H1 (cell line): ENCODE measurements at regions not wholly inside any gene's neighbourhood (a gene's known extent, or its start where the extent isn't known, plus 50 kb on each side); places are given as distances from the start of the nearest gene placed in this dataset.

Experiments
- CTCF ChIA-PET: fragments of 300-600 bp; sonication (Branson Sonifier 250); formaldehyde crosslinking; loops from one replicate; lab custom pipeline; 2021; ENCODE audit not compliant: partially characterized antibody; lab: Charles Lee
- POLR2A ChIA-PET: fragments of 300-600 bp; sonication (Branson Sonifier 250); formaldehyde crosslinking; loops from one replicate; lab custom pipeline; 2021; ENCODE audit warnings: inconsistent platforms; ENCODE audit not compliant: partially characterized antibody; lab: Charles Lee
- DNase-seq, 2 experiments: peaks; one replicate each; pipeline versions ENCODE4 v3.0.0 to v3.0.0-alpha.2; 2010 to 2022; ENCODE audit warnings: low spot score in 2 of 2, low read depth in 1 of 2, mixed read lengths in 1 of 2
- FAIRE-seq: peaks from 2 replicates; lab custom pipeline; 2011; peaks lifted over from hg19 to GRCh38; lab: Jason Lieb, UNC
- H2AFZ ChIP-seq: 2 replicates; pipeline ENCODE4 v1.8.1; 2012; ENCODE audit warnings: low read length, inconsistent platforms
- H2AK5ac ChIP-seq: 2 replicates; pipeline ENCODE4 v1.6.1; 2013; ENCODE audit warnings: low read depth, low read length
- H2BK120ac ChIP-seq: replicated peaks from 2 replicates; pipeline ENCODE3; 2013; ENCODE audit warnings: low read depth, low read length, inconsistent platforms
- H2BK12ac ChIP-seq: 2 replicates; pipeline ENCODE4 v1.6.1; 2013; ENCODE audit warnings: low read depth, low read length
- H2BK15ac ChIP-seq: 2 replicates; pipeline ENCODE4 v1.6.1; 2013; ENCODE audit warnings: low read length
- H2BK20ac ChIP-seq: 2 replicates; pipeline ENCODE4 v1.6.1; 2013; ENCODE audit warnings: low read length
- H2BK5ac ChIP-seq: 2 replicates; pipeline ENCODE4 v1.6.1; 2013; ENCODE audit warnings: low read depth, low read length
- H3K14ac ChIP-seq: 2 replicates; pipeline ENCODE4 v1.6.1; 2013; ENCODE audit warnings: inconsistent platforms; ENCODE audit not compliant: insufficient read length
- H3K18ac ChIP-seq: 2 replicates; pipeline ENCODE4 v1.6.1; 2013; ENCODE audit warnings: low read length; ENCODE audit errors: extremely low read depth
- H3K23ac ChIP-seq: 2 replicates; pipeline ENCODE4 v1.6.1; 2013; ENCODE audit warnings: inconsistent platforms; ENCODE audit not compliant: insufficient read length
- H3K23me2 ChIP-seq: 2 replicates; pipeline ENCODE4 v1.6.1; 2013; ENCODE audit warnings: low read depth, low read length
- H3K27ac ChIP-seq: 2 replicates; pipeline ENCODE4 v1.6.1; 2011; ENCODE audit warnings: low read depth, low read length, inconsistent platforms
- H3K27me3 ChIP-seq, 4 experiments: replicated peaks in 1 of 4; 1 replicate in 1 of 4; 2 replicates in 3 of 4; pipeline versions ENCODE4 v1.6.1 to v1.8.1; 2011 to 2013; ENCODE audit warnings: low read length in 3 of 4, mild to moderate bottlenecking in 3 of 4, inconsistent platforms in 2 of 4, mixed read lengths in 2 of 4, moderate library complexity in 1 of 4; ENCODE audit not compliant: control insufficient read depth in 3 of 4, insufficient read depth in 3 of 4; ENCODE audit errors: extremely low read depth in 1 of 4
- H3K36me3 ChIP-seq, 4 experiments: 2 replicates each; pipeline versions ENCODE4 v1.6.1 to v1.8.1; 2011 to 2013; ENCODE audit warnings: mild to moderate bottlenecking in 4 of 4, low read length in 3 of 4, moderate library complexity in 2 of 4, control low read depth in 1 of 4, inconsistent platforms in 1 of 4; ENCODE audit not compliant: insufficient read depth in 4 of 4, control insufficient read depth in 2 of 4
- H3K4ac ChIP-seq: replicated peaks from 2 replicates; pipeline ENCODE3; 2013; ENCODE audit warnings: low read length, low read depth, mixed read lengths, inconsistent platforms; ENCODE audit not compliant: insufficient read length
- H3K4me1 ChIP-seq, 4 experiments: replicated peaks in 1 of 4; 1 replicate in 1 of 4; 2 replicates in 3 of 4; pipeline versions ENCODE4 v1.6.1 to v1.8.1; 2011 to 2013; ENCODE audit warnings: low read length in 3 of 4, inconsistent platforms in 2 of 4, mixed read lengths in 1 of 4; ENCODE audit not compliant: insufficient read depth in 4 of 4, control insufficient read depth in 3 of 4
- H3K4me2 ChIP-seq, 2 experiments: 2 replicates each; pipeline versions ENCODE4 v1.6.1 to v1.8.1; 2011 to 2013; ENCODE audit warnings: low read depth in 2 of 2, low read length in 2 of 2, control low read depth in 1 of 2, inconsistent platforms in 1 of 2, mild to moderate bottlenecking in 1 of 2; ENCODE audit not compliant: insufficient read depth in 1 of 2
- H3K4me3 ChIP-seq, 4 experiments: fragments of 200-600, 300-600 bp in 1 of 4; sonication (generic), shearing (Covaris generic), sonication (Bioruptor Twin) in 1 of 4; 2 replicates each; pipeline versions ENCODE4 v1.5.1 to v1.8.1; 2011 to 2016; ENCODE audit warnings: low read length in 4 of 4, low read depth in 3 of 4, control low read depth in 2 of 4, inconsistent platforms in 2 of 4, mild to moderate bottlenecking in 2 of 4, mixed read lengths in 1 of 4, moderate library complexity in 1 of 4; ENCODE audit not compliant: insufficient read depth in 2 of 4; ENCODE audit errors: extremely low read depth in 1 of 4
- H3K56ac ChIP-seq: replicated peaks from 2 replicates; pipeline ENCODE3; 2013; ENCODE audit warnings: low read depth, mild to moderate bottlenecking, mixed read lengths, low read length, inconsistent platforms; ENCODE audit not compliant: insufficient read length
- H3K79me1 ChIP-seq: 2 replicates; pipeline ENCODE4 v1.6.1; 2013; ENCODE audit warnings: low read depth, low read length, control low read depth
- H3K79me2 ChIP-seq, 2 experiments: 2 replicates each; pipeline versions ENCODE4 v1.6.1 to v1.8.1; 2012 to 2013; ENCODE audit warnings: low read length in 2 of 2, mild to moderate bottlenecking in 2 of 2, inconsistent platforms in 1 of 2; ENCODE audit not compliant: insufficient read depth in 2 of 2, control insufficient read depth in 1 of 2
- H3K9ac ChIP-seq, 4 experiments: replicated peaks in 1 of 4; 1 replicate in 1 of 4; 2 replicates in 3 of 4; pipeline versions ENCODE4 v1.6.1 to v1.8.1; 2011 to 2013; ENCODE audit warnings: low read depth in 3 of 4, low read length in 3 of 4, control low read depth in 2 of 4, mild to moderate bottlenecking in 2 of 4, moderate library complexity in 2 of 4, inconsistent platforms in 1 of 4; ENCODE audit errors: extremely low read depth in 1 of 4
- H3K9me3 ChIP-seq, 2 experiments: 2 replicates each; pipeline versions ENCODE4 v1.6.1 to v1.8.1; 2012 to 2013; ENCODE audit warnings: mild to moderate bottlenecking in 2 of 2, moderate library complexity in 2 of 2, control low read depth in 1 of 2, inconsistent platforms in 1 of 2, low read depth in 1 of 2, low read length in 1 of 2, mixed read lengths in 1 of 2; ENCODE audit not compliant: insufficient read depth in 2 of 2
- H4K20me1 ChIP-seq, 2 experiments: replicated peaks in 1 of 2; 2 replicates each; pipeline versions ENCODE3 to v1.8.1; 2011 to 2013; ENCODE audit warnings: inconsistent platforms in 2 of 2, low read length in 2 of 2, mild to moderate bottlenecking in 1 of 2; ENCODE audit not compliant: insufficient read depth in 2 of 2, control insufficient read depth in 1 of 2
- H4K5ac ChIP-seq: 2 replicates; pipeline ENCODE4 v1.6.1; 2013; ENCODE audit warnings: low read length, low read depth, mixed read lengths, inconsistent platforms; ENCODE audit not compliant: insufficient read length
- H4K8ac ChIP-seq: 2 replicates; pipeline ENCODE4 v1.8.0; 2013; ENCODE audit warnings: mild to moderate bottlenecking, moderate library complexity, low read length, inconsistent platforms; ENCODE audit not compliant: insufficient read depth; ENCODE audit errors: extremely low read depth
- H4K91ac ChIP-seq: replicated peaks from 2 replicates; pipeline ENCODE3; 2013; ENCODE audit warnings: low read length, mixed read lengths, inconsistent platforms; ENCODE audit not compliant: insufficient read length
- BCL11A ChIP-seq, 2 experiments: IDR thresholded peaks; one replicate each; pipeline ENCODE4 v1.6.1; 2011; ENCODE audit warnings: low read depth in 2 of 2, low read length in 2 of 2, mild to moderate bottlenecking in 2 of 2
- BRCA1 ChIP-seq: IDR thresholded peaks from 2 replicates; pipeline ENCODE4 v1.6.1; 2012; ENCODE audit warnings: low read depth, low read length, improper control_type of control experiment
- CEBPB ChIP-seq: IDR thresholded peaks from 2 replicates; pipeline ENCODE4 v1.6.1; 2012; ENCODE audit warnings: low read depth, low read length
- CHD1 ChIP-seq: IDR thresholded peaks from 2 replicates; pipeline ENCODE4 v1.6.1; 2012; ENCODE audit warnings: low read depth, low read length, improper control_type of control experiment
- CTBP2 ChIP-seq: IDR thresholded peaks from 2 replicates; pipeline ENCODE4 v1.7.0; 2011; ENCODE audit warnings: borderline replicate concordance, mild to moderate bottlenecking, moderate library complexity, mixed read lengths, low read length; ENCODE audit not compliant: insufficient read depth, insufficient read length
- E2F6 ChIP-seq: IDR thresholded peaks from 2 replicates; pipeline ENCODE4 v1.6.1; 2012; ENCODE audit warnings: inconsistent platforms
- EP300 ChIP-seq, 2 experiments: IDR thresholded peaks; 1 replicate in 1 of 2; 2 replicates in 1 of 2; pipeline ENCODE4 v1.6.1; 2011 to 2012; ENCODE audit warnings: low read depth in 2 of 2, low read length in 2 of 2, mild to moderate bottlenecking in 2 of 2, borderline replicate concordance in 1 of 2, inconsistent platforms in 1 of 2, moderate library complexity in 1 of 2
- KDM1A ChIP-seq: fragments of 200-600, 300-600 bp; sonication (generic); IDR thresholded peaks from 2 replicates; pipeline ENCODE4 v1.7.1; 2016; ENCODE audit warnings: mild to moderate bottlenecking, low read length, borderline replicate concordance
- MAFK ChIP-seq: IDR thresholded peaks from 2 replicates; pipeline ENCODE4 v1.6.1; 2012; ENCODE audit warnings: low read depth, mild to moderate bottlenecking, improper control_type of control experiment, low read length
- PHF8 ChIP-seq: fragments of 200-600 bp; sonication (generic); conservative IDR thresholded peaks from 2 replicates; pipeline ENCODE4 v1.7.1; 2012; ENCODE audit warnings: low read depth, mild to moderate bottlenecking, inconsistent platforms, low read length, moderate library complexity
- SIRT6 ChIP-seq: IDR thresholded peaks from one replicate; pipeline ENCODE4 v1.7.1; 2012; ENCODE audit warnings: low read length, inconsistent platforms
- SIX5 ChIP-seq: IDR thresholded peaks from 2 replicates; pipeline ENCODE4 v1.6.1; 2011; ENCODE audit warnings: mild to moderate bottlenecking, low read depth, low read length
- SP1 ChIP-seq: IDR thresholded peaks from 2 replicates; pipeline ENCODE4 v1.6.1; 2011; ENCODE audit warnings: low read depth, low read length
- SP2 ChIP-seq: IDR thresholded peaks from 2 replicates; pipeline ENCODE4 v1.6.1; 2012; ENCODE audit warnings: mild to moderate bottlenecking, low read length, inconsistent platforms
- SP4 ChIP-seq: IDR thresholded peaks from 2 replicates; pipeline ENCODE4 v1.6.1; 2012; ENCODE audit warnings: low read length, inconsistent platforms
- SUZ12 ChIP-seq: fragments of 200-600 bp; sonication (generic); IDR thresholded peaks from 2 replicates; pipeline ENCODE4 v1.6.1; 2012; ENCODE audit warnings: mild to moderate bottlenecking, inconsistent platforms, low read length, moderate library complexity, mixed read lengths
- TEAD4 ChIP-seq: IDR thresholded peaks from 2 replicates; pipeline ENCODE4 v1.6.1; 2012; ENCODE audit warnings: low read depth, low read length, inconsistent platforms, mixed read lengths

- ChIA-PET CTCF (no interaction called here), POLR2A (no interaction called here)
- H3K4me1 ChIP-seq = no peaks in the 10 kb centered on the region
- no peak overlapping the region for H3K9ac ChIP-seq
- H3K4ac ChIP-seq = no peak overlapping the region
- no peak overlapping the region for H3K56ac ChIP-seq
- FAIRE-seq = no peak
- H3K4me3 ChIP-seq = no peak overlapping the region
- H3K79me2 ChIP-seq = no peaks in the 10 kb centered on the region
- no peak overlapping the region for H4K91ac ChIP-seq
- H3K9me3 ChIP-seq = no peaks in the 10 kb centered on the region
- no peak overlapping the region for H2BK12ac ChIP-seq
- H3K36me3 ChIP-seq = no peaks in the 10 kb centered on the region
- no peak overlapping the region for H3K27ac ChIP-seq
- H3K18ac ChIP-seq = no peak overlapping the region
- H2BK15ac ChIP-seq = no peak overlapping the region
- no peak overlapping the region for H2AFZ ChIP-seq
- no peak overlapping the region for H2BK120ac ChIP-seq
- no peaks in the 10 kb centered on the region for H4K20me1 ChIP-seq
- H3K14ac ChIP-seq = no peak overlapping the region
- no peak overlapping the region for H3K23ac ChIP-seq
- H2BK20ac ChIP-seq = no peak overlapping the region
- H3K79me1 ChIP-seq = no peaks in the 10 kb centered on the region
- DNase-seq = no peak
- H3K23me2 ChIP-seq = no peaks in the 10 kb centered on the region
- H2AK5ac ChIP-seq = no peak overlapping the region
- H3K27me3 ChIP-seq = no peaks in the 10 kb centered on the region
- H2BK5ac ChIP-seq = no peak overlapping the region
- H3K4me2 ChIP-seq = no peak overlapping the region
- H4K8ac ChIP-seq = no peak overlapping the region
- no peak overlapping the region for H4K5ac ChIP-seq
- TF ChIP-seq SIRT6 = no peak
- TF ChIP-seq SIX5 = no peak
- TF ChIP-seq MAFK = no peak
- no peak for TF ChIP-seq CEBPB
- no peak for TF ChIP-seq TEAD4
- TF ChIP-seq BRCA1 = no peak
- TF ChIP-seq BCL11A (IDR thresholded peaks at IDR 0.05; ENCODE audit: low read depth in 2 of 2, low read length in 2 of 2) = no peak
- TF ChIP-seq SUZ12 = no peak
- TF ChIP-seq SP2 = no peak
- no peak for TF ChIP-seq E2F6
- no peak for TF ChIP-seq KDM1A
- no peak for TF ChIP-seq CTBP2
- TF ChIP-seq SP4 = no peak
- no peak for TF ChIP-seq PHF8
- TF ChIP-seq SP1 = no peak
- TF ChIP-seq CHD1 = no peak
- no peak for TF ChIP-seq EP300 (IDR thresholded peaks at IDR 0.05; ENCODE audit: borderline replicate concordance in 1 of 2, low read depth in 2 of 2, low read length in 2 of 2)
Measured at GRCh38 chr4:97386969-97387368, 756.3 kb downstream of the STPG2 start.
